ENCODE measurements at regions not wholly inside any gene's neighbourhood (a gene's known extent, or its start where the extent isn't known, plus 50 kb on each side); places are given as distances from the start of the nearest gene placed in this dataset.

DNA sequence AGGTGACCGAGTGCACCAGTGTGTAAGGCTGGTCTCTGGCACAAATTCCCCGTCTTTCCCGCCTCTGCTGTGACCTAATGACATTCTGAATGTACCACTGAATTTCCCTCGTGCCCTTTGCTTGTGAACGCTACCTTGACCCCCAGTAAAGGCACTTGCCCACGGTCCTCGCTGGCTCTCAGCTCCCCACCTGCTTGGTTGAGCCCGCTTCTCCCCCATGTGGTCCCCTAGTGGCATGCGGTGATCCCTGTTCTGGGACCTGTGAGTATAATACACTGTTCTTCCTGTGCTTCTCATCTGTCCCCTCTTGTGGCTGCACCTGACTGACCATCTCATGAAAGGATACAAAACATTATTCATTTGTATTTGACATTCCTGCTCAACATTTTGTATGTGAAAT is 495.7 kb downstream of the INHBA start:
- TF ChIP-seq CTCF (IDR thresholded peaks at IDR 0.05) (peak; percentile 29), EZH2 (IDR thresholded peaks at IDR 0.05) (no peak), EZH2phosphoT487 (IDR thresholded peaks at IDR 0.05) (no peak)

Data from neural progenitor cell (in vitro differentiated cells).